DND-41 (cell line): ENCODE measurements at regions not wholly inside any gene's neighbourhood (a gene's known extent, or its start where the extent isn't known, plus 50 kb on each side); places are given as distances from the start of the nearest gene placed in this dataset.

ENCODE experiments used
- ATAC-seq: fragments of 200-7000 bp; cut with Tn5 transposase; 3 replicates; pipeline ENCODE4 v1.9.1; 2021; ENCODE audit warnings: low read depth; ENCODE audit not compliant: insufficient read depth
- DNase-seq: peaks from one replicate; pipeline ENCODE4 v3.0.0-alpha.2; 2020
- H2AFZ ChIP-seq: 2 replicates; pipeline ENCODE4 v1.6.0; 2012; ENCODE audit warnings: low read depth, low read length
- H3K27ac ChIP-seq: 2 replicates; pipeline ENCODE4 v1.5.1; 2012; ENCODE audit warnings: low read length, inconsistent platforms
- H3K27me3 ChIP-seq: fragments of 200-600 bp; sonication (generic); 2 replicates; pipeline ENCODE4 v1.6.0; 2012; ENCODE audit warnings: low read length, mild to moderate bottlenecking, inconsistent platforms; ENCODE audit not compliant: insufficient read depth, poor library complexity
- H3K36me3 ChIP-seq: 2 replicates; pipeline ENCODE4 v1.5.1; 2012; ENCODE audit warnings: low read length, inconsistent platforms; ENCODE audit not compliant: insufficient read depth
- H3K4me1 ChIP-seq: 2 replicates; pipeline ENCODE4 v1.5.1; 2012; ENCODE audit warnings: mild to moderate bottlenecking, low read length; ENCODE audit not compliant: insufficient read depth
- H3K4me2 ChIP-seq: 2 replicates; pipeline ENCODE4 v1.6.0; 2012; ENCODE audit warnings: mild to moderate bottlenecking, moderate library complexity, low read length, inconsistent platforms; ENCODE audit not compliant: insufficient read depth
- H3K4me3 ChIP-seq, 2 experiments: fragments of 200-600 bp in 1 of 2; shearing (Covaris generic) in 1 of 2; 2 replicates each; pipeline ENCODE4 v1.5.1; 2012 to 2016; ENCODE audit warnings: inconsistent platforms in 2 of 2, low read length in 2 of 2, mild to moderate bottlenecking in 2 of 2, low read depth in 1 of 2, moderate library complexity in 1 of 2
- H3K79me2 ChIP-seq: 2 replicates; pipeline ENCODE4 v1.6.0; 2012; ENCODE audit warnings: low read length, inconsistent platforms; ENCODE audit not compliant: insufficient read depth
- H3K9ac ChIP-seq: 2 replicates; pipeline ENCODE4 v1.6.0; 2012; ENCODE audit warnings: low read depth, mild to moderate bottlenecking, inconsistent platforms, low read length, moderate library complexity
- H3K9me3 ChIP-seq: 2 replicates; pipeline ENCODE4 v1.5.1; 2012; ENCODE audit warnings: low read length, moderate library complexity, mild to moderate bottlenecking, inconsistent platforms; ENCODE audit not compliant: insufficient read depth, severe bottlenecking
- H4K20me1 ChIP-seq: 2 replicates; pipeline ENCODE4 v1.6.0; 2012; ENCODE audit warnings: low read length; ENCODE audit not compliant: insufficient read depth
- EZH2 ChIP-seq: IDR thresholded peaks from 3 replicates; pipeline ENCODE4 v1.6.1; 2012; ENCODE audit warnings: borderline replicate concordance, low read depth, mild to moderate bottlenecking, moderate library complexity, low read length, inconsistent platforms; ENCODE audit not compliant: severe bottlenecking
- TF ChIP-seq, protein P1 (sequence below): IDR thresholded peaks from 2 replicates; pipeline ENCODE4 v1.5.1; 2012; ENCODE audit warnings: borderline replicate concordance, low read length, moderate library complexity, mild to moderate bottlenecking; ENCODE audit not compliant: poor library complexity, severe bottlenecking; ENCODE audit errors: extremely low read depth

DNA sequence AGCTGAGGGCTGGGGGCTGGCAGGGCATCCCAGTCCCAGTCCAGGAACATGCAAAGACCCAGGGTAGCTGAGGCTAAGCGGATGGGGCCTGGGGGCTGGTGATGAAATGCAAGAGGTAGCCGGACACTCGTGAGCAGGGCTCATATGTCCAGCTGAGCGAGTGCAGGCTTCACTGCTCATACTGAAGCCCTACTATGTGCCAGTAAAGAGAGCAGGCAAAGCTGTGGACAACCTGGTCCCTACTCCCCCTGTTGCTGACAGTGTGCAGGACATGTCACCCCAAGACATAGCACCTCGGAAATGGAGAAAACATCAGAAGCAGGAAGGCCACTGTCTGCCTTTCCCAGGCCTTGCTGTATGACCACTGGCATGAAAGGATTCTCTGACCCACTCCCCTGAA, 122.4 kb upstream of the STX18 start:
- H2AFZ ChIP-seq: no peak overlapping the region
- H3K79me2 ChIP-seq: no peaks in the 10 kb centered on the region
- H4K20me1 ChIP-seq: no peaks in the 10 kb centered on the region
- TF ChIP-seq, protein P1, sequence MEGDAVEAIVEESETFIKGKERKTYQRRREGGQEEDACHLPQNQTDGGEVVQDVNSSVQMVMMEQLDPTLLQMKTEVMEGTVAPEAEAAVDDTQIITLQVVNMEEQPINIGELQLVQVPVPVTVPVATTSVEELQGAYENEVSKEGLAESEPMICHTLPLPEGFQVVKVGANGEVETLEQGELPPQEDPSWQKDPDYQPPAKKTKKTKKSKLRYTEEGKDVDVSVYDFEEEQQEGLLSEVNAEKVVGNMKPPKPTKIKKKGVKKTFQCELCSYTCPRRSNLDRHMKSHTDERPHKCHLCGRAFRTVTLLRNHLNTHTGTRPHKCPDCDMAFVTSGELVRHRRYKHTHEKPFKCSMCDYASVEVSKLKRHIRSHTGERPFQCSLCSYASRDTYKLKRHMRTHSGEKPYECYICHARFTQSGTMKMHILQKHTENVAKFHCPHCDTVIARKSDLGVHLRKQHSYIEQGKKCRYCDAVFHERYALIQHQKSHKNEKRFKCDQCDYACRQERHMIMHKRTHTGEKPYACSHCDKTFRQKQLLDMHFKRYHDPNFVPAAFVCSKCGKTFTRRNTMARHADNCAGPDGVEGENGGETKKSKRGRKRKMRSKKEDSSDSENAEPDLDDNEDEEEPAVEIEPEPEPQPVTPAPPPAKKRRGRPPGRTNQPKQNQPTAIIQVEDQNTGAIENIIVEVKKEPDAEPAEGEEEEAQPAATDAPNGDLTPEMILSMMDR: no peak
- no peak for TF ChIP-seq EZH2
- H3K27me3 ChIP-seq: no peaks in the 10 kb centered on the region
- DNase-seq (no peak), ATAC-seq (no peak)
- H3K4me1 ChIP-seq: no peaks in the 10 kb centered on the region
- H3K36me3 ChIP-seq: no peaks in the 10 kb centered on the region
- H3K4me3 ChIP-seq: no peak overlapping the region
- H3K9me3 ChIP-seq: no peaks in the 10 kb centered on the region
- no peak overlapping the region for H3K4me2 ChIP-seq
- no peak overlapping the region for H3K27ac ChIP-seq
- H3K9ac ChIP-seq: no peak overlapping the region

DNA sequence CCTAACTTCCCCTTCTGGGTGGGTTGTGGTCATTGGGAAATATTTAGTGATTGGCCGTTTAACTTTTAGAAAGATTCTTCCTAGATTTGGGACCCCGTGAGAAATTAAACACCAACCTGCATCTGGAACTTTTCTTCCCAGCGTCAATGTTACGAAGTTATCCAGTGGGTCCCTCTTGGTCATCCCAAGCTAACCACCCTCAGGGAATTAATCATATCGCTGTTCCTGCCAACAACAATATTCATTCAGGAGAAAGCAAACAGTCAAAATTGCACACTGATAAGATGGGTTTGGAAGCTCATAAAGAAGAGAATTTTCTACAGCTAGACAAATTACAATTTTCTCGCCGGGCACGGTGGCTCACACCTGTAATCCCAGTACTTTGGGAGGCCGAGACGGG, 121.2 kb upstream of the STX18 start:
- no peaks in the 10 kb centered on the region for H3K36me3 ChIP-seq
- no peaks in the 10 kb centered on the region for H3K79me2 ChIP-seq
- ATAC-seq (no peak), DNase-seq (no peak)
- no peaks in the 10 kb centered on the region for H3K9me3 ChIP-seq
- H3K4me2 ChIP-seq: no peak overlapping the region
- H3K9ac ChIP-seq: no peak overlapping the region
- H3K27me3 ChIP-seq: no peaks in the 10 kb centered on the region
- H3K4me3 ChIP-seq: no peak overlapping the region
- no peak for TF ChIP-seq EZH2
- TF ChIP-seq, protein P1: no peak
- no peak overlapping the region for H3K27ac ChIP-seq
- no peak overlapping the region for H2AFZ ChIP-seq
- no peaks in the 10 kb centered on the region for H4K20me1 ChIP-seq
- no peaks in the 10 kb centered on the region for H3K4me1 ChIP-seq

DNA sequence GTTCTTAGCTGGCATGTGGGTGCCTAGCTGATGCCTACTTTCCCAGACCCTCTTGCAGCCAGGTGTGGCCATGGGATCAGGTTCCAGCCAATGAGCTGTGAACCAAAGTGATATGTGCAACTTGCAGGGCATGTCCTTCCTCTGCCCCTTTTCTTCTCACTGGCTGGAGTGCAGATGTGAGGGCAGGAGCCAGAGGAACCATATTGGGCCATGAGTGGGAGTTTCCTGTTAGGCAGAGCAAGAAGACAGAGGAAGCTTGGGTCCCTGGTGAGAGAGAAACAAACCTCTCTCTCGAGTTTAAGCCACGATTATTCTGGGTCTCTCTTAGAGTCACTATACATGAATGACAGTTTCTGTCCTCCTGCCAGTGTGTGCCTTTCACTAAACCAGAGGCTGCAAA, 120.4 kb upstream of the STX18 start:
- DNase-seq (no peak), ATAC-seq (no peak)
- Histone ChIP-seq H3K27ac (no peak overlapping the region), H3K4me3 (no peak overlapping the region), H3K79me2 (no peaks in the 10 kb centered on the region), H3K36me3 (no peaks in the 10 kb centered on the region), H3K9ac (no peak overlapping the region), H2AFZ (no peak overlapping the region), H3K27me3 (no peaks in the 10 kb centered on the region), H3K9me3 (no peaks in the 10 kb centered on the region), H4K20me1 (no peaks in the 10 kb centered on the region), H3K4me1 (no peaks in the 10 kb centered on the region), H3K4me2 (no peak overlapping the region)
- no peak for TF ChIP-seq EZH2
- TF ChIP-seq, protein P1: no peak
